SJCRH30 (cell line): ENCODE measurements at regions not wholly inside any gene's neighbourhood (a gene's known extent, or its start where the extent isn't known, plus 50 kb on each side); places are given as distances from the start of the nearest gene placed in this dataset.

Experiments
- DNase-seq, 2 experiments: peaks; one replicate each; pipeline ENCODE4 v3.0.0-alpha.2; 2015 to 2020
- H3K27ac ChIP-seq: fragments of 250-450 bp; sonication (Bioruptor Pico); 2 replicates; pipeline ENCODE4 v1.5.1; 2020; ENCODE audit warnings: mild to moderate bottlenecking, moderate library complexity
- H3K27me3 ChIP-seq: fragments of 250-450 bp; sonication (Bioruptor Pico); 2 replicates; pipeline ENCODE4 v1.5.1; 2020; ENCODE audit warnings: mild to moderate bottlenecking, moderate library complexity
- H3K36me3 ChIP-seq: fragments of 250-450 bp; sonication (Bioruptor Pico); 2 replicates; pipeline ENCODE4 v1.5.1; 2020; ENCODE audit warnings: mild to moderate bottlenecking, moderate library complexity
- H3K4me1 ChIP-seq: fragments of 250-450 bp; sonication (Bioruptor Pico); 2 replicates; pipeline ENCODE4 v1.5.1; 2020; ENCODE audit warnings: mild to moderate bottlenecking, moderate library complexity
- H3K4me3 ChIP-seq: fragments of 250-450 bp; sonication (Bioruptor Pico); 2 replicates; pipeline ENCODE4 v1.5.1; 2020; ENCODE audit warnings: mild to moderate bottlenecking, moderate library complexity
- H3K9me3 ChIP-seq: fragments of 250-450 bp; sonication (Bioruptor Pico); replicated peaks from 2 replicates; pipeline ENCODE4 v1.5.1; 2020; ENCODE audit warnings: mild to moderate bottlenecking, moderate library complexity

DNA sequence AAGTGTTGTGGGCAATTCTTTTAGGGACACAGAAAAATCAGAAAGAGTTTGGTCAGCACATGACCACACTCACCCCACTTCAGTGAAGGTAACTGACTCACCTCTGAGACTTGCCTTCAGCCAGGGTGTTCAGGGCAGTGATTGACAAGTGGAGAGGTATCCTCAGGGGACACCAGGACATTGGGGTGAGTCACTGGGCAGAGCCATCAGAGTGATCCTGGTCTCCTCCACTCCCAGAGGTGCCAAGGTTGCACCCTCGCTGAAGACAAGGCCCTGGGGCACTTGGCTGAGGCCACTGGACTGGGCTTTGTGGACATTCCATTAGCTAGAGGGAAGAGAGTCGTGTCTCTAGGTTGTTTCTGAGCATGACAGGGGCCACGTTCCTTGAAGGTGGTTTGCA lies 113.4 kb downstream of the GADD45G start:
- Histone ChIP-seq H3K4me3 (no peak overlapping the region), H3K36me3 (no peaks in the 10 kb centered on the region), H3K9me3 (no peaks in the 10 kb centered on the region)

DNA sequence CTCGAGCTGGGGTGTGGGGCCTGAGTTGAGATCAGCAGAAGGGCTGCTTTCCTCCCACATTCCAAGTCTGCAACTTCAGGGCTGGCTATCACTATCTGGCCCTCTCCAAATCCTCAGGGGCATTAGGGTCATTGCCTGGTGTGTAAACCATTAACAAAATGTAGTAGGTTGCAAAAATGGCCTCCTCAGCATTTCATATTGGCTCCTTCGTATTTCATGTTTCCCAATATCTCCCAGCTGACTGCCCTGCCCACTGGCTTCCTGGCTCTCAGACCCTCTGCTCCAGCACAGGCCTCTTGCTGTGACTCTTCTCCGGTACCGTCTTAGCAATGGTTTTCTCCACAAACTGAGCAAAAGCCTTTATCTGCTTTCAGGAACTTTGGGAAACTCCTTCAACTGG lies 113.8 kb downstream of the GADD45G start:
- no peaks in the 10 kb centered on the region for H3K9me3 ChIP-seq
- no peaks in the 10 kb centered on the region for H3K27me3 ChIP-seq
- DNase-seq, result no peak
- H3K36me3 ChIP-seq, result no peaks in the 10 kb centered on the region
- H3K4me3 ChIP-seq, result no peak overlapping the region
- no peak overlapping the region for H3K27ac ChIP-seq
- peaks cover 15% of the 10 kb centered on the region for H3K4me1 ChIP-seq

More for the DNA sequence above, 113.4 kb downstream of the GADD45G start:
- DNase-seq, result no peak
- no peaks in the 10 kb centered on the region for H3K27me3 ChIP-seq
- H3K4me1 ChIP-seq, result peaks cover 15% of the 10 kb centered on the region
- no peak overlapping the region for H3K27ac ChIP-seq

DNA sequence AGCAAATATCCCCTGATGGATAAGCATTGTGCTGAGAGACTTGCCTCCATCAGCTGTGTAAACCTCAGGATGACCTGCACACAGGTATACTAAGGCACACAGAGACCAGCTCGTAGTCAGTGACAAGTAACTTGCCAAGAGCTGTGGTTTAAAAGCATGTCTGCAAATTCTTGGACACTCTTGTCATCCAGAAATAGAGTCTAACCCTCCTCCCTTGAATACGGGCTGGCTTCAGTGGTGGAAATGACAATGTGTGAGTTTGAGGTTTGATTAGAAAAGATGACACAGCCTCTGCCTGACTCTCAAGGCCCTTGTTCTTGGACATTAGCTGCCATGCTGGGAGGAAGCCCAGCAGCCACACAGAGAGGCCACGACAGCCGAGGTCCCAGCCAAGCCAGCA lies 114.4 kb downstream of the GADD45G start:
- H3K9me3 ChIP-seq, result no peaks in the 10 kb centered on the region
- H3K36me3 ChIP-seq, result no peaks in the 10 kb centered on the region
- no peaks in the 10 kb centered on the region for H3K27me3 ChIP-seq
- H3K27ac ChIP-seq, result no peak overlapping the region
- H3K4me1 ChIP-seq, result peaks cover 15% of the 10 kb centered on the region
- no peak for DNase-seq
- no peak overlapping the region for H3K4me3 ChIP-seq

DNA sequence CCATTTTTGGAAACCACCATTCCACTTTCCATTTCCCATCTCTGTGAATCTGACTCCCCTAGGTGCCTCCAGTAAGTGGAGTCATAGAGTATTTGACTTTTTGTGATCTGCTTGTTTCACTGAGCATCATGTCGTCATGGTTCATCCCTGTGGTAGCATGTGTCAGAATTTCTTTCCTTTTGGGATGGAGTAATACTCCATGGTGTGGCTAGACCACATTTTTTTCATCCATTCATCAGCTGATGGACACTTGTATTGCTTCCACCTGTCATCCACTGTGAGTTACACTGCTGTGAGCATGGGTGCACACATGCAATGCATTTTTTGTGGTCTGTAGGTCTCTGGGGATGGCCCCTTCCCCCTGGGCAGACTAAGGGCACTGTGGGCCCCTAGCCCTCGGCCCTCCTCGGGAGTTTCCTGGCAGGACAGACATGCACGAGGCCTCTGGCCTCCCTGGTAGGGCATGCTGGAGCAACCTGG lies 115.9 kb downstream of the GADD45G start:
- peak overlapping the region; percentile 11; the same call in 1 of the 2 replicates for H3K27ac ChIP-seq
- H3K27me3 ChIP-seq, result no peaks in the 10 kb centered on the region
- no peaks in the 10 kb centered on the region for H3K9me3 ChIP-seq
- DNase-seq, result peak; percentile 60 to 68
- H3K36me3 ChIP-seq, result no peaks in the 10 kb centered on the region
- H3K4me3 ChIP-seq, result no peak overlapping the region
- peaks cover 15% of the 10 kb centered on the region for H3K4me1 ChIP-seq

DNA sequence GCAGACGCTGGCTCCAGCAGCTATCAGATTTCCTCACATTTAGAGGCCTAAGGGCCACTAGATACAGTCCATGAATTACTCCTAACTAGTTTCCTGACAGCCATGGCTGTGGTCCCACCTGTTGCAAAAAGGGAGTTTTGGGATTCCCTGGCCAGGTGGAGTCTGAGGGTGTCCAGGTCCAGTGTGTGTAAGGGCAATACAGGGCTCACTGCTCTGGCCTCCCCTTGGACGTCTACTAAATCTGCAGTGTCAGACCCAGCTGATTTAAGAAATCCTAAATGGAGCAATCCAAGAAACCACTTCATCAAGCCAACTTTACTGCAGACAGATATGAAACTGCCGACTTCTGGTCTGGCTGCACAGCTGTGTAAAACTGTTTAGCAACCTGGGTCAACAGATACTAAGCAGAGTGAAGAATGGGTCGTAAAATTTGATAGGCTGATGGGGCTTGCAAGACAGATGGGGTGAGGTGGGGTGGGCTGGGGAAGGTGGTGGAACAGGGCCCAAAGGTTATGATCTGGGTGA lies 116.4 kb downstream of the GADD45G start:
- no peak overlapping the region for H3K4me3 ChIP-seq
- DNase-seq, result no peak
- H3K36me3 ChIP-seq, result no peaks in the 10 kb centered on the region
- H3K4me1 ChIP-seq, result peaks cover 15% of the 10 kb centered on the region
- H3K27me3 ChIP-seq, result no peaks in the 10 kb centered on the region
- no peaks in the 10 kb centered on the region for H3K9me3 ChIP-seq
- peak overlapping the region; percentile 11; the same call in 1 of the 2 replicates for H3K27ac ChIP-seq

DNA sequence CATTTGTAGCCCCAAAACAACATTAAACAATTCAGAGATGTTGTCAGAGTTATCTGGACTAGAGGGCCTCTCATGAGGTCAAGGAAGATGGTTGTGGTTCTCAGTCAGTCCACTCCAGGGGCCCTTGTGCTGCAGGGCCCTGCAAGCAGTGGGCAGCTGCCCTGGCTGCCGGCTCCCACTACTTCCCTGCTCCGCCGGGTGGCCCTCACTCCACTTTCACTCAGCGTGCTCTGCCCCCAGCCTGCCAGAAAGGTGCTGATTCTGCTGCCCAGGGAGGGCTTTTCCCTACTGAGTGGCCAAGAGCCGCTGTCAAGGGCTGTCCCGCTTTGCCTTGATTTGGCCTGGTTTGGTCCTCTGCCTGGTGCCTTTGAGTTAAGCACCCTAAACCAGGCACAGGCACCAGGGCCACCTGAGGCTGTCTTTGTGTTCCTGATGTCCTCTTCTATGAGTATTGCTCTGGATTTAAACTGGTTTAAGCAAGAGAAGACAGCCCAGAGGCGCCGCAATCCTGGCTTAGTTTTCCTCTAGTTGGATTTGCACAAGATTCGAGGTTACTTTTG lies 117.2 kb downstream of the GADD45G start:
- DNase-seq, result no peak

DNA sequence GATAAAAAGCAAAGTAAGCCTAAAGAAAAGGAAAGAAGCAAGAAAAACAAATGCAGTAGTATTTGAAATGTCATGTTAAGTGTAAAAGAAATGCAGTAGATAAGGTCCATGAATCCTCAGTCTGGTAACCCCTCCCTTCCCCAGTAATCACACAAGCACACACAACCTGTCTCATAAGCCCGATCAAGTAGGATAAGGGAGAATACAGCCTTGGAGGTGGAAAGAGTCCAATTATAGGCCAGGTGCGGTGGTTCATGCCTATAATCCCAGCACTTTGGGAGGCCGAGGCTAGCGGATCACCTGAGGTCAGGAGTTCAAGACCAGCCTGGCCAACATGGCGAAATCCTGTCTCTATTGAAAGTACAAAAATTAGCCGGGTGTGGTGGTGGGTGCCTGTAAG lies 117.9 kb downstream of the GADD45G start:
- Histone ChIP-seq H3K36me3 (no peaks in the 10 kb centered on the region), H3K27ac (no peak overlapping the region), H3K4me1 (peaks cover 15% of the 10 kb centered on the region), H3K9me3 (no peaks in the 10 kb centered on the region), H3K27me3 (no peaks in the 10 kb centered on the region), H3K4me3 (no peak overlapping the region)
- DNase-seq, result no peak

More for the DNA sequence above, 117.2 kb downstream of the GADD45G start:
- no peaks in the 10 kb centered on the region for H3K9me3 ChIP-seq
- H3K27ac ChIP-seq, result no peak overlapping the region
- no peaks in the 10 kb centered on the region for H3K36me3 ChIP-seq
- peaks cover 15% of the 10 kb centered on the region for H3K4me1 ChIP-seq
- no peak overlapping the region for H3K4me3 ChIP-seq
- H3K27me3 ChIP-seq, result no peaks in the 10 kb centered on the region

DNA sequence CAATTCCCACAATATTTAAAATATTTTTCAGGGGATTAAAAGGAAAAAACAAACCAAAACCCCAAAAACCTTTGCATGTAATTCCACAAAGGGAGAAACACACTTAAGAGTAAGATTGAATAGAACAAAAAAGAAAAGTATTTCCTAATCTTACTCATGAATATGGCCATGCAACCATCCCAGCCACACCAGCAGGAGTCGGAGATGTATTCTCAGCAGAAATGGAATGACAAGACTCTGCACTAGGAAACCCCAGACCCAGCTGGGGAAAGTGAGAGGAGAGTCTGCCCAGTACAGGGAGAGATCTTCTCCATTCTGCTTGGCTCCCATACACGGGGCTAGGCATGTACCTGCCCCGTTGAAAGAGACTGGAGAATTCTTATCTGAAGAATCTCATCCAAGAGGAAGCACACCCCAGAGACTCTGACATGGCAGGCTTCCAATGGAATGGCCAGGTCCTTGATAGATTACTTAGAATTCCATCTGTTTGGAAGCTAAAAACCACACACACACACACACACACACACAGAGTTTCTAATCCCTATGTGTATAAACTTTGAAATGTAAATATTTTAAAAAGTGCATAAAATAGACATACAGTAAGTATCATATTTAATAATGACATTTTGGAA lies 118.8 kb downstream of the GADD45G start:
- Histone ChIP-seq H3K36me3 (no peaks in the 10 kb centered on the region), H3K4me1 (peaks cover 15% of the 10 kb centered on the region), H3K9me3 (no peaks in the 10 kb centered on the region), H3K4me3 (no peak overlapping the region), H3K27me3 (no peaks in the 10 kb centered on the region), H3K27ac (no peak overlapping the region)
- DNase-seq, result peak; percentile 28 to 53

DNA sequence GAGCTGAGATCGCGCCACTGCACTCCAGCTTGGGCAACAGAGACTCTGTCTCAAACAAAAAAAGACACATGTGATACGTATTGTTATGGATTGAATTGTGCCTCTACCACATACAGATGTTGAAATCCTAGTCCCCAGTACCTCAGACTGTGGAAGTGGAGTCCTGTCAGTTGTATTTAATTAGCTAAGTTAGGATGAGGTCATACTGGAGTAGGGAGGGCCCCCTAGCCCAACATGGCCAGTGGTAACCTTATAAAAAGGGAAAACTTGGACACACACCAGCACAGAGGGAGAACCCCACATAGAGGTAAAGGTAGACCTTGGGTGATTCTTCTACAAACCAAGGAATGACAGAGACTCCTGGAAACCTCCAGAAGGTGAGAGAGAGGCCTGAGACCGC lies 119.8 kb downstream of the GADD45G start:
- Histone ChIP-seq H3K4me3 (no peak overlapping the region), H3K36me3 (no peaks in the 10 kb centered on the region), H3K9me3 (no peaks in the 10 kb centered on the region), H3K27ac (no peak overlapping the region), H3K27me3 (no peaks in the 10 kb centered on the region), H3K4me1 (peaks cover 20% of the 10 kb centered on the region)
- no peak for DNase-seq

DNA sequence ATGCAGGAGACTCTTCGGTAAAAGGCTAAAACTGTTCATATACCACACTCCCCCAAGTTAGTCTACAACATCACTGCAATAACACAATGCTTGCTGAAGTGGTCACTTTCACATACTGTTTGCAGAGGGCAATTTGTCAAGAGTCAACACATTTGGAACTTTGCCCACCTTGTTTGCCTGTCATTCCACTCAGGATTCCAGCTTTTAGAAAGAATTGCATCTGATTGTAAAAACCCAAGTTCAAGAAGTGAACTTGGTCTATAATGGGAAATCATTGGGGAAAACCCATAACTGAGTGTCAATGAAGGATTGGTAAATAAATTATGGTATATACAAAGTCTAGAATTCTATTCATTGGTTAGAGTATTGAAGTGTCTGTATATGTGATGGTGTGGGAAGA lies 120.5 kb downstream of the GADD45G start:
- Histone ChIP-seq H3K4me1 (peaks cover 20% of the 10 kb centered on the region), H3K27ac (no peak overlapping the region), H3K4me3 (no peak overlapping the region), H3K27me3 (no peaks in the 10 kb centered on the region), H3K36me3 (no peaks in the 10 kb centered on the region), H3K9me3 (no peaks in the 10 kb centered on the region)
- no peak for DNase-seq

DNA sequence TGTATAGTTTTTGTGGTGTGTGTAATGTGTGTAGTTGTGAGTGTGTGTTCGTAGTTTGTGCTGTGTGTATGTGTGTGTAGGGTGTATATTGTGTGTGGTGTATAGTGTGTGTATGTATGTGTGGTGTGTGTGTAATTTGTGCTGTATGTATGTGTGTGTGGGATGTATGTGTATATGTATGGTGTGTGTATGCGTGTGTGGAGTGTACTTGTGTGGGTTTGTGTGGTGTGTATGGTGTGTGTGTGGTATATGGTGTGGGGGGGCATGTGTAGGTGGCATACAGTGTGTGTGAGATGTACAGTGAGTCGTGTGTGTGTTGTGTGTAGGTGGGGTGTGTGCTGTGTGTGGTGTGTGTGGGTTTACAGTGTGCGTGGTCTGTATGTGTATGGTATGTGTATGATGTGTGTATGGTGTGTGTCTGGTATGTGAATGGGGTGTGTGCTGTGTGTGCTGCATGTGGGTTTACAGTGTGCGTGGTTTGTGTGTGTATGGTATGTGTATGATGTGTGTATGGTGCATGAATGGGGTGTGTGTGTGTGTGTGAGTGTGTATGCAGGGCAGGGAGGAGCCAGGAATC lies 125.2 kb downstream of the GADD45G start:
- H3K4me3 ChIP-seq, result no peak overlapping the region
- H3K36me3 ChIP-seq, result no peaks in the 10 kb centered on the region
- H3K9me3 ChIP-seq, result no peaks in the 10 kb centered on the region
- H3K27ac ChIP-seq, result no peak overlapping the region
- peaks cover 11% of the 10 kb centered on the region for H3K4me1 ChIP-seq
- no peaks in the 10 kb centered on the region for H3K27me3 ChIP-seq
- DNase-seq, result no peak

DNA sequence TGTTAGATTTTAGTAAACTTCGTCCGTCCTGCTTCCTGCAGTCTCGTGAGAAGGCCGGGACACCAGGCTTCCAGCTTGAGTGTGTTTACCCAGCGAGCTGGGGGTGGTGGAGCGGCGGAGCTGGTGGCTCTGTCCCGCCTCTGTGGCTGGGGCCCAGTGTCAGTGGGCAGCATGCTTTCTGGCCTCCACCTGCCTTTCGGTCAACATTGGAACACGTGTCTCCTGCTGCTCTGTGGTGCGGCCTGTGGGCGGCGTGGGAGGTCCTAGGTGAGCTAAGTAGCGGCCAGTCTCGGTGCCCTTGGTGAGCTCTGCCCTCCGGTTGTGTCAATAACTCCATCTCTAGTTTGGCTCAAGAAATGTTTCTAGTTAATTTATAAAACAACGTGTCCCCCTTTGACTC lies 125.9 kb downstream of the GADD45G start:
- Histone ChIP-seq H3K9me3 (no peaks in the 10 kb centered on the region), H3K36me3 (no peaks in the 10 kb centered on the region), H3K4me3 (no peak overlapping the region), H3K27ac (no peak overlapping the region), H3K4me1 (peaks cover 11% of the 10 kb centered on the region), H3K27me3 (no peaks in the 10 kb centered on the region)
- peak; percentile 67 to 72 for DNase-seq

DNA sequence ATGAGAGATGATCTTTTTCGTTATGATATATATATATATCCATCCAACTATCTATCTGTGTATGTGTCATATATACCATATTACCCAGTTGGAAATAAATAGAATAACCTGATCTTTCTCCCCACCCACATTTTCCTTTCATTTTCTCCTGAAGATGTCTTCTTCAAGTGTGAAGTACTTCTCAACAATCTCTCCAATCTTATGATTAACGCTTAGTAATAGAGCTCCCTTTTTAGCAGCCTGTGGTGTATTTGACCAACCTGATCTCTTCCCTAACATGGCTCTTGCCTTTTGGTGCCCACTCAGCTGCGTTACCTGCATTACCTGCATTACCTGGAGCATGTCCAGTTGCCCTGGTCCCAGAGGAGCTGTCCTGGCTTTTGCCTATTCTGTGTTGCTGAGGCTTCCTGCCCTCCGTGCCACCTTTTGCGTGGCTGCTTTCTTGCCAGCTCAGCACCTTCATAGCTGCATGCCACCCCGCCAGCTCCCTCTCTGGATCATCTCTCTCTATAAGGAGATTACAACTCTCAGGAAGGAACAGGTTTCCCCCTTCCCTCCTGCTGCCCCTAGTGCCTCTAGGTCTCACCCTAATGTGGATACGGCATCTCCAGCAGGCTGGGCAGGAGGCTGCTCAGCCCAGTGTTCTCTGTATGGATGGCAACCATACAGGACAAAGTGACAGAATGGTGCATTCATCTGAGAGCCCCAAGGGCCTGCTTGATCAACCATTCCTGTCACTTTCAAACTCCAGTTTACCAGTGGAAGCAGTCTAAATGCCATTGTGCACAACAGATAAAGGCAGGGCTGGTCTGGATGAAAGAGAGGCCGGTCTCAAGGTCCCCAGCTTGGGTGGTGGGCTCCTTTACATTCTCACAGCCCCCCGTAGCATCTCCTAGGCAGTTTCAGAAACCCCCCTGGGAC lies 126.7 kb downstream of the GADD45G start:
- no peaks in the 10 kb centered on the region for H3K27me3 ChIP-seq
- no peak for DNase-seq
- no peaks in the 10 kb centered on the region for H3K9me3 ChIP-seq
- H3K4me1 ChIP-seq, result peaks cover 11% of the 10 kb centered on the region
- no peak overlapping the region for H3K27ac ChIP-seq
- H3K36me3 ChIP-seq, result no peaks in the 10 kb centered on the region
- H3K4me3 ChIP-seq, result no peak overlapping the region

DNA sequence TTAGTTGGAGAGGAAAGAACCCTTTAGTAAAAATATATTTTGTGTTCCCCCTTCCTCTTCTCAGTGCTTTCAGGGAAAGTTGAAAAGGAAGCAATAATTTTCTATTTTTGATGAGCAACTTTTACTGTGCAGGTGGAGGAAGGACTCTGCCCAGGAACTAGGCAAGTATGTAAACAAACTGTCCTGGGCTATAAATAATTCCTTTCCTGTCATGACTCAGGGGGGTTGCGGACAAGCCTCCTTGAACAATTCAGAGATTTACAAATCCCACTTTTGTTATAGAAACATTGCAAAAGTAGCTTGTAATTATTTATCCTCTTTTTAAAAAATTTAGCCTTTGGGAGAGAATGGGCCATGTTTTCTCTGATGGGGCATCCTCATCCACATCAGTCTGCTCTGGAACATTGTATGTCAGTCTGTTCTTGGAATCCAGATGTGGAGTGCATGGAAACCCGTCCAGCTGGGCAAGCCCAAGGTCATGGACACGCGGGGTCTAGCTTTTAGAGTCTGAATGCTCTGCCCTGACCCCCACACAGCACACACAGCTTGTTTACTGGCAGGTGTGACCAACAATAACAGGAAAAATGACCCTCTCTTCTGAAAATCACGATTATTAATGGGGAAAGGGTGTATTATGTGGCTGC lies 127.6 kb downstream of the GADD45G start:
- no peaks in the 10 kb centered on the region for H3K27me3 ChIP-seq
- H3K27ac ChIP-seq, result no peak overlapping the region
- H3K9me3 ChIP-seq, result no peaks in the 10 kb centered on the region
- no peaks in the 10 kb centered on the region for H3K36me3 ChIP-seq
- peaks cover 11% of the 10 kb centered on the region for H3K4me1 ChIP-seq
- H3K4me3 ChIP-seq, result no peak overlapping the region
- DNase-seq, result no peak
